Stimulated activated CD8-positive, alpha-beta memory T cell treated with anti-CD3 and anti-CD28 coated beads, Interleukin-2, amount 100 ng/mL, for 1 hour (primary cell): ENCODE measurements at regions not wholly inside any gene's neighbourhood (a gene's known extent, or its start where the extent isn't known, plus 50 kb on each side); places are given as distances from the start of the nearest gene placed in this dataset.
"Not testable (repeated sequence)": the region's sequence is repeated elsewhere in the genome, so short reads cannot be mapped to it uniquely, and the experiment has no call there.

Experiments used
- DNase-seq, 2 donors: peaks; one replicate each; pipeline ENCODE4 v3.0.0-alpha.2; 2020; ENCODE audit warnings: low read depth in 2 of 2

- DNase-seq, result no peak
Measured at GRCh38 chr5:138647794-138648410, 72.7 kb upstream of the HSPA9 start.

DNA sequence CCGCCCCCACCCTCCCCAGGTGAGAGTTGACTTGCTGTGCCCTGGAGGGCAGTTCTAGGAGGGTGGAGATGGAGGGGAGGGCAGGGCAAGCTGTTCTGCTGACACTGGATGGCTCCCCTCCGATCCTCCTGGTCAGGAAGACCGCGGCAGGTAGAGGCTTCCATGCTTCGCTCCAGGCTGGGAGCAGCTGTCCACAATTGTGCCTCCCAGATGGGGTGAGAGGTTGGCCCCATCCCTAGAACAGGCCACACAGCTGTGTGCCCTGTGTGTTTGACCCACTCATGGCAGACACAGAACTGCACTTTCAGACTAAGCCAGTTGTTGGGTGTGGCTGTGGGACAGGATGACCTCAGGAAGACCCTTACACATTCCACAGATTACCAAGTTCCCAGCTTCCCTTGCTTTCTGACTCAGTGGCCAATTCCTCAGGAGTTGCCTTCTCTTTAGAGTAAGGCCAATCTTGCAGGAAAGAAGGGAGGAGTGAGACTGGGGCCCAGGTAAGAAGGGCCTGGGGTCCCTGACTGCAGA, 72.1 kb upstream of the HSPA9 start:
- DNase-seq, result no peak

DNA sequence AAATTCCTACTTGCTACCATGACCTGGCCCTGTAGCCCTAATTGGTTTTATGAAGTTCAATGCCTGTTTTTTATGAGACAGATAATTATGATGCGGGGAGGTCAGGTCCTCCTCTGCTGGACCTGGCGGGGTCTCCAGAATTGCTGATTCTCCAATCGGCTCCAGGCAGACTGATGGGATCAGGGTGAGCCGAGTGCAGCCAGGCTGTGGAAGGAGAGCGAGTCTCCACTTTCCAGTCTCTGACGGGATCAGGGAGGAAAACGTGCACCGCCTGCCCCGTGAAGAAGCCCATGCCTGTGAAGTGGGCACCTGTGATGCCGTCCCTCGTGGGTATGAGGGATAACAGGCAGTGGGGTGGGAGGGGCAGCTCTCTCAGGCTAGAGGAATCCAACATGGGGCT, 71.5 kb upstream of the HSPA9 start:
- DNase-seq, result no peak

- DNase-seq, result no peak
Measured at GRCh38 chr5:138645778-138646575, 70.8 kb upstream of the HSPA9 start.

DNA sequence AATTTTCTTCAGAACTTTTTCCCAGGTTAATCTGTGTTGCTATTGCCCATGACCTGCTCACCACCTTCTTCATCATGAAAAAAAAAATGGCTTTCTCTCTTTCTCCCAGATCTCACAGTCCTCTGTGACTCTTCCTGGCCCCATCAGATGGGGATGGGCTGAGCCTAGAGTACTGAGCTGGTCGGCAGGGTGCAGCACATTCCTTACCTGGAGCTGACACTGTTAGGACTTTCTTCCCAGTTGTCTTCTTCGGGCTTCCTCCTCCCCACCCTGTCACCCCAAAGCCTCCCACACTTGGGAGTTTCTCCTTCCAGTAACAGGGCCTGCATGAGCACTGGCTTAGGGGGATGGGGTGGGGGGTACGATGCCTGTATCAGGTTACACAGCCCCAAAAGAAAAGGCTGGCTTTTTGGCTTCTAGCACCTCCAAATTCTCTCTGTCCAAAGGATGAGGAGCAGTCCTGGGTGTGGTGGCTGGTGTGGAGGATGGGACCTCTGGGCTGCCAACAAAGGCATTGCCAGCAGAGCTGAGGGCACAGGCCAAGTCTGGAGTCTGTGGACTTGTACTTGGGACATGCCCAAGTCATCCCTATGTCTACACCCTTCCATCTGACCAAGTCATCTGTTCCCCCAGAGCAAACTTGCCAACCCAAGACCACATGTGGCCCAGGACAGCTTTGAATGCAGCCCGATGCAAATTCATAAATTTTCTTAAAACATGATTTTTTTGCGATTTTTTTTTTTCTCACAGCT, 68.0 kb upstream of the HSPA9 start:
- no peak for DNase-seq

- DNase-seq, result peak; percentile 19 to 43
Measured at GRCh38 chr5:138641547-138642298, 66.5 kb upstream of the HSPA9 start.

GRCh38 chr5:138640646-138641254, 65.5 kb upstream of the HSPA9 start:
- DNase-seq, result no peak

GRCh38 chr5:138640138-138640537, 64.9 kb upstream of the HSPA9 start:
- no peak for DNase-seq

- no peak for DNase-seq
Measured at GRCh38 chr5:138639326-138639725, 64.1 kb upstream of the HSPA9 start.

GRCh38 chr5:138637256-138637655, 62.1 kb upstream of the HSPA9 start:
- no peak for DNase-seq

GRCh38 chr5:138636398-138636944, 61.3 kb upstream of the HSPA9 start:
- no peak for DNase-seq

- no peak for DNase-seq
Measured at GRCh38 chr5:138635708-138636107, 60.5 kb upstream of the HSPA9 start.

DNA sequence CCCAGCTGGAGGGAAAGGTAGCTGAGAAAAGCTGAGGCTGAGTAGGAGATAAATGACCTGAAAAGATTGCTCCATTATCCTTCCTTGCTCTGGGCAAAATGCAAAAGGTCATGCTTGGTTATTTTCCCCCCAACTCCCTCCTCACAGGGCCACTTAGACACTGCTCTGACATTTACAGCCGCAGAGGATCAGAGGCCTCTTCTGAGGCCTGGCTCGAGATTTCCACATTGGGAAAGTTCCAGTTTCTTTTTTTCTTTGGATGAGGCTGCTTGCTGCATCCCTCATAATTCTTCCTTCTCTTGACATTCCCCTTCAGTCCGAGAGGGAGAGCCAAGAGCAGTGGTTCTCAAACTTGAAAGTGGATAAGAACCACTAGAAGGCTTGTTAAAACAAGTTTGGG, 60.1 kb upstream of the HSPA9 start:
- DNase-seq, result no peak

GRCh38 chr5:138634804-138635203, 59.6 kb upstream of the HSPA9 start:
- DNase-seq, result not testable (repeated sequence)

DNA sequence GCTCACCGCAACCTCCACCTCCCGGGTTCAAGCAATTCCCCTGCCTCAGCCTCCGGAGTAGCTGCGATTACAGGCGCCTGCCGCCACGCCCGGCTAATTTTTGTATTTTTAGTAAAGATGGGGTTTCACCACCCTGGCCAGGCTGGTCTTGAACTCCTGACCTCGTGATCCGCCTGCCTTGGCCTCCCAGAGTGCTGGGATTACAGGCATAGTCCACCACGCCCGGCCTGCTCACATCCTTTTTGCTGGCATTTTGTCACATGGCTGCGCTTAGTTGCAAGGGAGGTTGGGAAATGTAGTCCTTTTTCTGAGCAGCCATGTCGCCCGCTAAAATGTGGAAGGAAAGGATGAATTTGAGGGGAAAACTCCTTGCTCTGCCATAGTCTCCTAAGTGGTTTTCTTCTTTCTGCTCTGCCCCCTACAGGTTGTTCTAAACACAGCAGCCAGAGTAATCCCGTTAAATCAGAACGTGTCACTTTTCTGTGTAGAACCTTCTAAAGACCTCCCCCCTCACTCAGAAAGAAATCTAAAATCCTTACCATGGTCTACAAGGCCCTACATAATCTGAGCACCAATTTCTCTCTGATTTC, 57.8 kb upstream of the HSPA9 start:
- DNase-seq, result no peak

DNA sequence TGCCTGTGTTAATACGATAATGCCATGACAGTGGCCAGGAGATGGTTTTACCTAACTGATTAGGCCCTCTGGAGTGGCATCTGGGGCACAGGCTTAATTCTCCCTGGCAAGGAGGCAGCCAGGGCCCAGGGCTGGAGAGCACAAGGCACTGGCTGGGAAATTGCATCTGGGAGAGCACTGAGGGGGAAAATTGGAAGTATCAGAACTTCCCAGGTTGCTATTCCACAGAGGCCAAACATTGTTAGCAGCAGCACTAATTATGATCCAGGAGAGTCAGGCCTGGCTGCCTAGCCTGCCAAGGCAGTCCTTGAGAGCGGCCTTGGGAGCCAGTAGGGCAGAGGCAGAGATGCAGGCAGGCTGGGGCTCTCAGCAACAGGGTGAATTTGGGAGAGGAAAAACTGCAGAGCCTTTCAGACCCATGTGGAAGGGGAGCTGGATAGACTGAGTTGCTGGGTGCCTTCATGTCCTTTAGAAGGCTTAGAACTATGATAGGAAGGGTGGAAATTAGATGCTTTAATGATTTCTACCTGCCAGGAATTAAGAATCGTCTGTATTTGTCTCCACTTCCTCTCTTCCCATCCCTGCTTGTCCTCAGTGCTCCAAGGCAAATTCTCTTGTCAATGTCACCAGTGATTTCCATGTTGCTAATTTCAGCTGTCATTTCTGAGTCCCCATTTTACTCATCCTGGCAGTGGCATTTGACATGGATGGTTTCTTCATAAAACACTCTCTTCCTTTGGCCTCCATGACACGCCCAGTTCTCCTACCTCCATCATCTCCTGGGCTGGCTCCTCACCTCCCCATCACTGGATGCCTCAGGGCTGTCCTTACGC, 56.1 kb upstream of the HSPA9 start:
- DNase-seq, result no peak

- DNase-seq, result no peak
Measured at GRCh38 chr5:138629392-138629791, 54.2 kb upstream of the HSPA9 start.

DNA sequence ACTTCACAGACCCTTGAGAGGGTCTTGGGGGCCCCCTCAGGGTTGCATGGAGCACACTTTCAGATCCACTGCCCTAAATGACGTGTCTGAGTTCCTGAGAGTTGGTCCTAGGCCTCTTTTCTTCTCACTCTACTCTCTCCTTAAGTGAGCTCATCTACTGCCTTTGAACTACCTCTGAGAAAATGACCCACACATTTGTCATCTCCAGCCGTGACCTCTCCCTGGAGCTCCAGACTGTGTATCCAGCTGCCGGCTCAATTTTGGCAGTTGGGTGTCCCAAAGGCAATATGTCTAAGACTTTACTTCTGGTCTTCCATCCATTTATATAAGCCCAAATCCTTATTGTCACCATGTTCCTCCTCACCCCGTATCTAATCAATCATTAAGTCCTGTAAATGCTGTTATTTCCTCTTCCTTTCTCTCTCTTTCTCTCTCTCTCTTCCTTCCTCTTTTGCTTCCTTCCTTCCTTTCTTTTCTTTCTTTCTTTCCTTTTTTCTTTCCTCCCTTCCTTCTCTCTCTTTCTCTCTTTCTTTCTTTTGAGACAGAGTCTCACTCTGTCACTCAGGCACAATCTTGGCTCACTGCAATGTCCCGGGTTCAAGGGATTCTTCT, 51.2 kb upstream of the HSPA9 start:
- no peak for DNase-seq

GRCh38 chr5:138625134-138625533, 49.9 kb upstream of the HSPA9 start:
- no peak for DNase-seq
